ENCODE measurements at regions not wholly inside any gene's neighbourhood (a gene's known extent, or its start where the extent isn't known, plus 50 kb on each side); places are given as distances from the start of the nearest gene placed in this dataset.

DNA sequence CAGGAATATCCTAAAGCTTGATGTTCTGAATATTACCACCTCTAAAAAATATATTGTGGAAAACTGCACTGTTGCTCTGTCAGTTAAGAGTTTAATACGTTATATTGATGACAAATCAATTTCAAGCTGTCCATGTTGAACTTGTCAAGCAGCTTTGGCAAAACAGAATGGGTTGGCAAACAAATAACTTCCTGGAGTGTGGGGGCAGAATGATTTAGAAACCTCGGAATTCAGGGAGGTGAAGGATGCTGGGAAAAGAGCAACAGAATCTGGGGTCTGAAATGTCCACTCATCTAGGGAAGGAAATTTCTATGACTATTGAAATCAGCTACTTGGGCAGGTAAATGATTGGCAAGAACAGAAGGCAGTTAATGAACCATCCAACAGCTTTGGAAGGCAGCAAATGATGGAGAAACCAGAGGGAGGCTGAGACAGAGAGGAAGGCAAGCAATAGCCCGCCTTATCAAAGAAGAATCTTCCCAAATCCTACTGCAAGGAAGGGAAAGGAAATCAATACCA lies 95.1 kb upstream of the PALS2 start:
- H3K9me3 ChIP-seq (ENCODE audit: insufficient read depth, low read length, severe bottlenecking), result no peaks in the 10 kb centered on the region
- H3K36me3 ChIP-seq (ENCODE audit: insufficient read depth, low read length), result no peaks in the 10 kb centered on the region
- no peak for DNase-seq
- H4K20me1 ChIP-seq (ENCODE audit: insufficient read depth, low read length), result no peaks in the 10 kb centered on the region
- H3K79me2 ChIP-seq (ENCODE audit: insufficient read depth, low read length), result no peaks in the 10 kb centered on the region
- no peak overlapping the region for H2AFZ ChIP-seq (ENCODE audit: low read depth, low read length)
- H3K4me3 ChIP-seq (ENCODE audit: low read depth in 1 of 2, low read length in 2 of 2), result no peak overlapping the region
- no peak for ATAC-seq (ENCODE audit: insufficient read depth, low read depth)
- peaks cover 10% of the 10 kb centered on the region for H3K27me3 ChIP-seq (ENCODE audit: insufficient read depth, low read length, poor library complexity)
- TF ChIP-seq EZH2 (IDR thresholded peaks at IDR 0.05; ENCODE audit: borderline replicate concordance, low read depth, low read length, severe bottlenecking), result no peak
- TF ChIP-seq, protein P1, sequence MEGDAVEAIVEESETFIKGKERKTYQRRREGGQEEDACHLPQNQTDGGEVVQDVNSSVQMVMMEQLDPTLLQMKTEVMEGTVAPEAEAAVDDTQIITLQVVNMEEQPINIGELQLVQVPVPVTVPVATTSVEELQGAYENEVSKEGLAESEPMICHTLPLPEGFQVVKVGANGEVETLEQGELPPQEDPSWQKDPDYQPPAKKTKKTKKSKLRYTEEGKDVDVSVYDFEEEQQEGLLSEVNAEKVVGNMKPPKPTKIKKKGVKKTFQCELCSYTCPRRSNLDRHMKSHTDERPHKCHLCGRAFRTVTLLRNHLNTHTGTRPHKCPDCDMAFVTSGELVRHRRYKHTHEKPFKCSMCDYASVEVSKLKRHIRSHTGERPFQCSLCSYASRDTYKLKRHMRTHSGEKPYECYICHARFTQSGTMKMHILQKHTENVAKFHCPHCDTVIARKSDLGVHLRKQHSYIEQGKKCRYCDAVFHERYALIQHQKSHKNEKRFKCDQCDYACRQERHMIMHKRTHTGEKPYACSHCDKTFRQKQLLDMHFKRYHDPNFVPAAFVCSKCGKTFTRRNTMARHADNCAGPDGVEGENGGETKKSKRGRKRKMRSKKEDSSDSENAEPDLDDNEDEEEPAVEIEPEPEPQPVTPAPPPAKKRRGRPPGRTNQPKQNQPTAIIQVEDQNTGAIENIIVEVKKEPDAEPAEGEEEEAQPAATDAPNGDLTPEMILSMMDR (IDR thresholded peaks at IDR 0.05; ENCODE audit: borderline replicate concordance, extremely low read depth, low read length, poor library complexity, severe bottlenecking), result no peak
- H3K4me1 ChIP-seq (ENCODE audit: insufficient read depth, low read length), result no peaks in the 10 kb centered on the region
- no peak overlapping the region for H3K27ac ChIP-seq (ENCODE audit: low read length)
- H3K9ac ChIP-seq (ENCODE audit: low read depth, low read length), result no peak overlapping the region
- H3K4me2 ChIP-seq (ENCODE audit: insufficient read depth, low read length), result no peak overlapping the region

DNA sequence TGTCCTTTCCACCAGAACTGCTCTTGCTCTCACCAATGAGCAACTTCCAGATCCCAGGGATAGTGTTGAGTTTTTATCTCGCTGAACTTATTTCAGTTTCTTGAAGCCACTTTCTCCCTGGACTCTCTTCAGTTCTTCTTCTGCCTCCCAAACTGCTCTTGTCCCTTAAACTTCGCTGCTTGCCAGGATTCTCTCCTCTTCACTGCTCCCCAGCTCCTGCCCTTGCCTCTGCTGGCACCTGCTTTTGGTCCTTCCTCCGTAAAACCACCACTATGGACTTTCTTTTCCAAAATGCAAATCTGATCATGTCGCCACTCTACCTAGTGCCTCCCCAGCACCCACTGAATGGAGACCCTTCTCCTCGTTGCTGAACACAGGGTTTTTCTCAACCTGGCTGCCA lies 92.8 kb upstream of the PALS2 start:
- H3K27me3 ChIP-seq (ENCODE audit: insufficient read depth, low read length, poor library complexity), result peaks cover 8% of the 10 kb centered on the region
- H3K36me3 ChIP-seq (ENCODE audit: insufficient read depth, low read length), result no peaks in the 10 kb centered on the region
- H3K79me2 ChIP-seq (ENCODE audit: insufficient read depth, low read length), result no peaks in the 10 kb centered on the region
- TF ChIP-seq EZH2 (IDR thresholded peaks at IDR 0.05; ENCODE audit: borderline replicate concordance, low read depth, low read length, severe bottlenecking), result no peak
- TF ChIP-seq, protein P1 (IDR thresholded peaks at IDR 0.05; ENCODE audit: borderline replicate concordance, extremely low read depth, low read length, poor library complexity, severe bottlenecking), result no peak
- H3K4me1 ChIP-seq (ENCODE audit: insufficient read depth, low read length), result no peaks in the 10 kb centered on the region
- no peak overlapping the region for H3K9ac ChIP-seq (ENCODE audit: low read depth, low read length)
- H3K9me3 ChIP-seq (ENCODE audit: insufficient read depth, low read length, severe bottlenecking), result no peaks in the 10 kb centered on the region
- ATAC-seq (ENCODE audit: insufficient read depth, low read depth) (no peak), DNase-seq (no peak)
- no peak overlapping the region for H2AFZ ChIP-seq (ENCODE audit: low read depth, low read length)
- no peak overlapping the region for H3K27ac ChIP-seq (ENCODE audit: low read length)
- no peak overlapping the region for H3K4me2 ChIP-seq (ENCODE audit: insufficient read depth, low read length)
- no peak overlapping the region for H3K4me3 ChIP-seq (ENCODE audit: low read depth in 1 of 2, low read length in 2 of 2)
- H4K20me1 ChIP-seq (ENCODE audit: insufficient read depth, low read length), result no peaks in the 10 kb centered on the region

DNA sequence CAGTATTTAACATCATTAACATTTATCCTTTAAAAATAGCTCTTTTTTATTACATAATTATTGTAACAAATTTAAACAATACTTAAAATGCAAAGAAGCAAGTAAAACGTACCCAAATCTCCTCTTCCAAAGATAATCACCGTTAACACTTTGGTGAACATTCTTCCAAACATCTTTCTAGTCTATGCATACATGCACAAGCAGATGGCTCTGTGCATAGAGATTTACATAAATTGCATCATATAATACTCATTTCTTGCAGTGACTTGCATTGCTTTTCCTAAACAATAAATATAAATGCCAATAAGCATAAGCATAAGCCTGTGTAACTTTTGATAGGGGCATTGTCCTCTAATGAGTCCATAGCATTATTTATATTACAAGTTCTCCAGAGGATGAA lies 89.4 kb upstream of the PALS2 start:
- TF ChIP-seq, protein P1 (IDR thresholded peaks at IDR 0.05; ENCODE audit: borderline replicate concordance, extremely low read depth, low read length, poor library complexity, severe bottlenecking), result no peak
- TF ChIP-seq EZH2 (IDR thresholded peaks at IDR 0.05; ENCODE audit: borderline replicate concordance, low read depth, low read length, severe bottlenecking), result no peak

DNA sequence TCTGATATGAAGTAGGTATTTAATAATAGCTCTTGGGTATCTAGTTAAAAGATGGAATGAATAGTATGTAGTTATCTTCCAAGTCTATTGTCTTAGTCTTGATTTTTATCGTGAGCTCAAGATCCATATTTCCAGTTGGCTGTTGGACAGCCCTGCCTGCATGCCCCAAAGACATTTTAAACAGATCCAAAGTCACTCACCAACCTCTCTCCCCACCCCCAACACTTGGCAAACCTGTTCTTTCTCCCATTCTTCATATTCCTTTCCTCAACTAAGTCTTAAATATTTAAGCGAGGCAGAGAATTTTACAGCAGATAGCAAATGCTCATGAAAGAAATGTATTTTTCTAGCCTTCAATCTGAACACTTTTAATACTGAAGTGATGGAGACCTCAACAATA lies 80.7 kb upstream of the PALS2 start:
- peaks cover 25% of the 10 kb centered on the region for H3K27me3 ChIP-seq (ENCODE audit: insufficient read depth, low read length, poor library complexity)
- H3K79me2 ChIP-seq (ENCODE audit: insufficient read depth, low read length), result no peaks in the 10 kb centered on the region
- no peaks in the 10 kb centered on the region for H3K9me3 ChIP-seq (ENCODE audit: insufficient read depth, low read length, severe bottlenecking)
- H3K4me2 ChIP-seq (ENCODE audit: insufficient read depth, low read length), result no peak overlapping the region
- H3K4me1 ChIP-seq (ENCODE audit: insufficient read depth, low read length), result no peaks in the 10 kb centered on the region
- no peak overlapping the region for H3K4me3 ChIP-seq (ENCODE audit: low read depth in 1 of 2, low read length in 2 of 2)
- H4K20me1 ChIP-seq (ENCODE audit: insufficient read depth, low read length), result no peaks in the 10 kb centered on the region
- DNase-seq, result no peak
- TF ChIP-seq EZH2 (IDR thresholded peaks at IDR 0.05; ENCODE audit: borderline replicate concordance, low read depth, low read length, severe bottlenecking), result no peak
- TF ChIP-seq, protein P1 (IDR thresholded peaks at IDR 0.05; ENCODE audit: borderline replicate concordance, extremely low read depth, low read length, poor library complexity, severe bottlenecking), result no peak
- H3K9ac ChIP-seq (ENCODE audit: low read depth, low read length), result no peak overlapping the region
- H3K27ac ChIP-seq (ENCODE audit: low read length), result no peak overlapping the region
- H2AFZ ChIP-seq (ENCODE audit: low read depth, low read length), result no peak overlapping the region
- no peaks in the 10 kb centered on the region for H3K36me3 ChIP-seq (ENCODE audit: insufficient read depth, low read length)
- no peak for ATAC-seq (ENCODE audit: insufficient read depth, low read depth)

More for the DNA sequence above, 89.4 kb upstream of the PALS2 start:
- H3K4me2 ChIP-seq (ENCODE audit: insufficient read depth, low read length), result no peak overlapping the region
- H3K9ac ChIP-seq (ENCODE audit: low read depth, low read length), result no peak overlapping the region
- H3K4me3 ChIP-seq (ENCODE audit: low read depth in 1 of 2, low read length in 2 of 2), result no peak overlapping the region
- H3K9me3 ChIP-seq (ENCODE audit: insufficient read depth, low read length, severe bottlenecking), result no peaks in the 10 kb centered on the region
- DNase-seq (no peak), ATAC-seq (ENCODE audit: insufficient read depth, low read depth) (no peak)
- H3K27me3 ChIP-seq (ENCODE audit: insufficient read depth, low read length, poor library complexity), result peaks cover 15% of the 10 kb centered on the region
- no peak overlapping the region for H3K27ac ChIP-seq (ENCODE audit: low read length)
- H3K4me1 ChIP-seq (ENCODE audit: insufficient read depth, low read length), result no peaks in the 10 kb centered on the region
- H3K36me3 ChIP-seq (ENCODE audit: insufficient read depth, low read length), result no peaks in the 10 kb centered on the region
- no peaks in the 10 kb centered on the region for H4K20me1 ChIP-seq (ENCODE audit: insufficient read depth, low read length)
- no peak overlapping the region for H2AFZ ChIP-seq (ENCODE audit: low read depth, low read length)
- no peaks in the 10 kb centered on the region for H3K79me2 ChIP-seq (ENCODE audit: insufficient read depth, low read length)

Data from DND-41 (cell line).